WTC11 (cell line): ENCODE measurements at regions not wholly inside any gene's neighbourhood (a gene's known extent, or its start where the extent isn't known, plus 50 kb on each side); places are given as distances from the start of the nearest gene placed in this dataset.
"Not testable (repeated sequence)": the region's sequence is repeated elsewhere in the genome, so short reads cannot be mapped to it uniquely, and the experiment has no call there.

Source experiments
- ATAC-seq: fragments of 200-7000 bp; cut with Tn5 transposase; 2 replicates; pipeline ENCODE4 v1.10.0; 2021; ENCODE audit warnings: mild to moderate bottlenecking, moderate library complexity
- CTCF ChIA-PET: fragments of 300-600 bp; sonication (Branson Sonifier 250); formaldehyde crosslinking; loops from one replicate; lab custom pipeline; 2021; ENCODE audit warnings: antibody characterized with exemption; lab: Charles Lee
- POLR2A ChIA-PET: fragments of 350-600 bp; sonication (Branson Sonifier 250); formaldehyde crosslinking; loops from one replicate; lab custom pipeline; 2021; ENCODE audit warnings: antibody characterized with exemption; lab: Charles Lee
- DNase-seq: peaks from one replicate; pipeline ENCODE4 v3.0.0; 2021; ENCODE audit warnings: low spot score
- H3K27ac Mint-ChIP-seq: 2 replicates; pipeline ENCODE4 v1.8.0; 2021; ENCODE audit warnings: mixed read lengths
- H3K27me3 Mint-ChIP-seq: 2 replicates; pipeline ENCODE4 v1.8.0; 2021; ENCODE audit warnings: low read depth, mild to moderate bottlenecking, moderate library complexity, mixed read lengths
- H3K36me3 Mint-ChIP-seq: 2 replicates; pipeline ENCODE4 v1.8.0; 2021; ENCODE audit warnings: mixed read lengths
- H3K4me1 Mint-ChIP-seq: 2 replicates; pipeline ENCODE4 v1.8.0; 2022; ENCODE audit warnings: mixed read lengths
- H3K4me3 Mint-ChIP-seq: 2 replicates; pipeline ENCODE4 v1.8.0; 2021; ENCODE audit warnings: mild to moderate bottlenecking, moderate library complexity, mixed read lengths
- H3K9me3 Mint-ChIP-seq: 2 replicates; pipeline ENCODE4 v1.8.0; 2021; ENCODE audit warnings: mixed read lengths
- AR ChIP-seq: fragments of 250-450 bp; sonication (Bioruptor Pico); IDR thresholded peaks from 2 replicates; pipeline ENCODE4 v1.9.0; 2021; ENCODE audit warnings: mild to moderate bottlenecking
- CBFB ChIP-seq: sonication (generic); formaldehyde crosslinking; IDR thresholded peaks from 2 replicates; pipeline ENCODE4 v1.8.1; 2022; ENCODE audit warnings: mild to moderate bottlenecking, low read depth, missing genetic modification reagents
- CDX4 ChIP-seq: fragments of 250-450 bp; sonication (Bioruptor Pico); IDR thresholded peaks from 2 replicates; pipeline ENCODE4 v1.9.0; 2021; ENCODE audit warnings: moderate library complexity, mild to moderate bottlenecking, inconsistent platforms, borderline replicate concordance
- CREM ChIP-seq: sonication (generic); formaldehyde crosslinking; IDR thresholded peaks from 2 replicates; pipeline ENCODE4 v1.8.1; 2022; ENCODE audit warnings: mild to moderate bottlenecking, missing genetic modification reagents, moderate library complexity
- ELF4 ChIP-seq: sonication (generic); formaldehyde crosslinking; IDR thresholded peaks from 2 replicates; pipeline ENCODE4 v1.8.1; 2022; ENCODE audit warnings: low read depth, mild to moderate bottlenecking, moderate library complexity, missing genetic modification reagents
- ERG ChIP-seq: fragments of 250-450 bp; sonication (Bioruptor Pico); IDR thresholded peaks from 2 replicates; pipeline ENCODE4 v1.8.0; 2021; ENCODE audit warnings: mild to moderate bottlenecking
- ESRRA ChIP-seq: sonication (generic); formaldehyde crosslinking; IDR thresholded peaks from 2 replicates; pipeline ENCODE4 v1.8.1; 2022; ENCODE audit warnings: mild to moderate bottlenecking, missing genetic modification reagents, borderline replicate concordance
- FOXP4 ChIP-seq: sonication (generic); formaldehyde crosslinking; IDR thresholded peaks from 2 replicates; pipeline ENCODE4 v1.8.0; 2022; ENCODE audit warnings: mild to moderate bottlenecking, missing genetic modification reagents
- HMGXB4 ChIP-seq: sonication (generic); formaldehyde crosslinking; IDR thresholded peaks from 2 replicates; pipeline ENCODE4 v1.8.1; 2023; ENCODE audit warnings: mild to moderate bottlenecking, moderate library complexity, missing genetic modification reagents
- KAT7 ChIP-seq: sonication (generic); formaldehyde crosslinking; IDR thresholded peaks from 2 replicates; pipeline ENCODE4 v1.8.1; 2023; ENCODE audit warnings: missing genetic modification reagents, mild to moderate bottlenecking, borderline replicate concordance
- MXD4 ChIP-seq: fragments of 250-450 bp; sonication (Bioruptor Pico); IDR thresholded peaks from 2 replicates; pipeline ENCODE4 v1.8.0; 2021; ENCODE audit warnings: mild to moderate bottlenecking, moderate library complexity, borderline replicate concordance
- NFE2L1 ChIP-seq: sonication (generic); formaldehyde crosslinking; IDR thresholded peaks from 2 replicates; pipeline ENCODE4 v1.8.1; 2023; ENCODE audit warnings: missing genetic modification reagents
- NFYB ChIP-seq: sonication (generic); formaldehyde crosslinking; conservative IDR thresholded peaks from 2 replicates; pipeline ENCODE4 v1.8.0; 2022; ENCODE audit warnings: low read depth, missing genetic modification reagents
- OVOL2 ChIP-seq: fragments of 250-450 bp; sonication (Bioruptor Pico); IDR thresholded peaks from 2 replicates; pipeline ENCODE4 v1.9.0; 2021; ENCODE audit warnings: mild to moderate bottlenecking, borderline replicate concordance
- PRRX2 ChIP-seq: fragments of 250-450 bp; sonication (Bioruptor Pico); IDR thresholded peaks from 2 replicates; pipeline ENCODE4 v1.8.0; 2021; ENCODE audit warnings: mild to moderate bottlenecking
- SMAD3 ChIP-seq: sonication (generic); formaldehyde crosslinking; IDR thresholded peaks from 2 replicates; pipeline ENCODE4 v1.8.0; 2022; ENCODE audit warnings: missing genetic modification reagents, mild to moderate bottlenecking, borderline replicate concordance
- SOX15 ChIP-seq: fragments of 250-450 bp; sonication (Bioruptor Pico); IDR thresholded peaks from 2 replicates; pipeline ENCODE4 v1.9.0; 2021; ENCODE audit warnings: mild to moderate bottlenecking
- TEAD1 ChIP-seq: sonication (generic); formaldehyde crosslinking; IDR thresholded peaks from 2 replicates; pipeline ENCODE4 v1.8.0; 2022; ENCODE audit warnings: mild to moderate bottlenecking, missing genetic modification reagents
- ZNF219 ChIP-seq: sonication (generic); formaldehyde crosslinking; IDR thresholded peaks from 2 replicates; pipeline ENCODE4 v1.8.0; 2023; ENCODE audit warnings: missing genetic modification reagents, mild to moderate bottlenecking, borderline replicate concordance
- ZNF416 ChIP-seq: fragments of 250-450 bp; sonication (Bioruptor Pico); IDR thresholded peaks from 2 replicates; pipeline ENCODE4 v1.9.0; 2021; ENCODE audit warnings: mild to moderate bottlenecking, inconsistent platforms
- ZNF512 ChIP-seq: sonication (generic); formaldehyde crosslinking; IDR thresholded peaks from 2 replicates; pipeline ENCODE4 v1.8.1; 2022; ENCODE audit warnings: missing genetic modification reagents, borderline replicate concordance
- ZNF671 ChIP-seq: fragments of 250-450 bp; sonication (Bioruptor Pico); IDR thresholded peaks from 2 replicates; pipeline ENCODE4 v1.8.0; 2021; ENCODE audit warnings: mild to moderate bottlenecking

GRCh38 chr10:33832124-33832787 lies 497.8 kb upstream of the NRP1 start:
- Mint-ChIP-seq H3K27me3 (no peaks in the 10 kb centered on the region), H3K9me3 (peaks cover 15% of the 10 kb centered on the region), H3K4me1 (peaks cover 8% of the 10 kb centered on the region; the same call in 1 of the 2 replicates), H3K4me3 (no peak overlapping the region), H3K27ac (no peak overlapping the region), H3K36me3 (no peaks in the 10 kb centered on the region)
- ChIA-PET CTCF (no interaction called here), POLR2A (no interaction called here)
- no peak for TF ChIP-seq HMGXB4 (CRISPR knock-in tag)
- no peak for TF ChIP-seq ZNF219
- no peak for TF ChIP-seq KAT7 (CRISPR knock-in tag)
- TF ChIP-seq ZNF416 (CRISPR knock-in tag), result no peak
- no peak for TF ChIP-seq ELF4 (CRISPR knock-in tag)
- TF ChIP-seq SMAD3 (CRISPR knock-in tag), result no peak
- TF ChIP-seq CDX4 (CRISPR knock-in tag), result no peak
- ATAC-seq (no peak), DNase-seq (no peak)

- ChIA-PET POLR2A (no interaction called here), CTCF (no interaction called here)
- DNase-seq (no peak), ATAC-seq (no peak)
- Mint-ChIP-seq H3K27ac (no peak overlapping the region), H3K27me3 (no peaks in the 10 kb centered on the region), H3K4me1 (peaks cover 8% of the 10 kb centered on the region; the same call in 1 of the 2 replicates), H3K36me3 (no peaks in the 10 kb centered on the region), H3K4me3 (no peak overlapping the region), H3K9me3 (peaks cover 17% of the 10 kb centered on the region)
- TF ChIP-seq ESRRA (CRISPR knock-in tag), result no peak
- no peak for TF ChIP-seq TEAD1 (CRISPR knock-in tag)
- no peak for TF ChIP-seq ZNF671 (CRISPR knock-in tag)
- TF ChIP-seq CREM (CRISPR knock-in tag), result no peak
- no peak for TF ChIP-seq CDX4 (CRISPR knock-in tag)
- no peak for TF ChIP-seq ERG (CRISPR knock-in tag)
- no peak for TF ChIP-seq FOXP4 (CRISPR knock-in tag)
- no peak for TF ChIP-seq SOX15 (CRISPR knock-in tag)
- TF ChIP-seq PRRX2 (CRISPR knock-in tag), result no peak
- no peak for TF ChIP-seq KAT7 (CRISPR knock-in tag)
- TF ChIP-seq ZNF512, result no peak
- no peak for TF ChIP-seq OVOL2 (CRISPR knock-in tag)
- no peak for TF ChIP-seq CBFB (CRISPR knock-in tag)
- TF ChIP-seq MXD4, result no peak
- no peak for TF ChIP-seq NFE2L1 (CRISPR knock-in tag)
- no peak for TF ChIP-seq NFYB (CRISPR knock-in tag)
- TF ChIP-seq AR (CRISPR knock-in tag), result no peak
Observed at GRCh38 chr10:33831591-33831990, 497.1 kb upstream of the NRP1 start.

GRCh38 chr10:33829899-33830298 lies 495.4 kb upstream of the NRP1 start:
- H3K27ac Mint-ChIP-seq, H3K4me1 Mint-ChIP-seq, H3K36me3 Mint-ChIP-seq, CTCF ChIA-PET, ATAC-seq, H3K4me3 Mint-ChIP-seq, DNase-seq, POLR2A ChIA-PET, H3K27me3 Mint-ChIP-seq: not testable (repeated sequence)
- peaks cover 17% of the 10 kb centered on the region for H3K9me3 Mint-ChIP-seq
